ENCODE measurements at regions not wholly inside any gene's neighbourhood (a gene's known extent, or its start where the extent isn't known, plus 50 kb on each side); places are given as distances from the start of the nearest gene placed in this dataset.
A peak's percentile ranks its signal among the peaks of the same experiment; 100 is the strongest.
"Not testable (repeated sequence)": the region's sequence is repeated elsewhere in the genome, so short reads cannot be mapped to it uniquely, and the experiment has no call there.

DNA sequence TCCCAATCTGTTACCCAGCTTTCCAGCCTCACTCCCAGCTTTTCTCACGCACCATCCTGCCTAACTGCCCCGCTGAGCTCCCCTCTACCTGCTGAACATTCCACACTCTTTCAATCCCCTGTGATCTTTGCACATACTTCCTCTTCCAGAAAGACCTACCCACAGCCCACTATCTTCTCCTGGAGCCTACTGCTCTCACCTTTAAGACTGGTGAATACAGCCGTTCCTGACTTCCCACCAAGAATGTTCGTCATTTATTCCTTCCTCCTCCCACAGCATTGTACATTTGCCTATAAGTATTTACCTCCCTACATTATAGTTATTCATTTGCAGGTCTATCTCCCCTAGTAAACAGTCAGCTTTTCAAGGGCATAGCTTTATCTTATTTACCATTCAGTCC lies 61.9 kb upstream of the MBOAT1 start:
- H3K36me3 ChIP-seq: no peaks in the 10 kb centered on the region
- H3K9me3 ChIP-seq: no peaks in the 10 kb centered on the region
- TF ChIP-seq, protein P1, sequence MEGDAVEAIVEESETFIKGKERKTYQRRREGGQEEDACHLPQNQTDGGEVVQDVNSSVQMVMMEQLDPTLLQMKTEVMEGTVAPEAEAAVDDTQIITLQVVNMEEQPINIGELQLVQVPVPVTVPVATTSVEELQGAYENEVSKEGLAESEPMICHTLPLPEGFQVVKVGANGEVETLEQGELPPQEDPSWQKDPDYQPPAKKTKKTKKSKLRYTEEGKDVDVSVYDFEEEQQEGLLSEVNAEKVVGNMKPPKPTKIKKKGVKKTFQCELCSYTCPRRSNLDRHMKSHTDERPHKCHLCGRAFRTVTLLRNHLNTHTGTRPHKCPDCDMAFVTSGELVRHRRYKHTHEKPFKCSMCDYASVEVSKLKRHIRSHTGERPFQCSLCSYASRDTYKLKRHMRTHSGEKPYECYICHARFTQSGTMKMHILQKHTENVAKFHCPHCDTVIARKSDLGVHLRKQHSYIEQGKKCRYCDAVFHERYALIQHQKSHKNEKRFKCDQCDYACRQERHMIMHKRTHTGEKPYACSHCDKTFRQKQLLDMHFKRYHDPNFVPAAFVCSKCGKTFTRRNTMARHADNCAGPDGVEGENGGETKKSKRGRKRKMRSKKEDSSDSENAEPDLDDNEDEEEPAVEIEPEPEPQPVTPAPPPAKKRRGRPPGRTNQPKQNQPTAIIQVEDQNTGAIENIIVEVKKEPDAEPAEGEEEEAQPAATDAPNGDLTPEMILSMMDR (IDR thresholded peaks at IDR 0.05): no peak
- DNase-seq: no peak
- H3K4me1 ChIP-seq: no peaks in the 10 kb centered on the region
- H3K4me3 ChIP-seq: no peak overlapping the region
- WGBS, 2 donors: 34 to 37% methylated on average over 4 of the region's 4 CpGs
- intact Hi-C loops (cut with DNase I): no loop called here
- ATAC-seq: peak in 1 of 4 donors; percentile 38
- H3K27ac ChIP-seq: no peak overlapping the region
- FAIRE-seq: no peak
- H3K27me3 ChIP-seq: no peaks in the 10 kb centered on the region

GRCh38 chr6:20275837-20276236 lies 63.6 kb upstream of the MBOAT1 start:
- H3K4me1 ChIP-seq; H3K27ac ChIP-seq; H3K4me3 ChIP-seq; H3K9me3 ChIP-seq; H3K27me3 ChIP-seq; DNase-seq; intact Hi-C loops (cut with DNase I); FAIRE-seq; ATAC-seq; H3K36me3 ChIP-seq: not testable (repeated sequence)
- WGBS, 2 donors: 96 to 99% methylated on average over 2 of the region's 2 CpGs

DNA sequence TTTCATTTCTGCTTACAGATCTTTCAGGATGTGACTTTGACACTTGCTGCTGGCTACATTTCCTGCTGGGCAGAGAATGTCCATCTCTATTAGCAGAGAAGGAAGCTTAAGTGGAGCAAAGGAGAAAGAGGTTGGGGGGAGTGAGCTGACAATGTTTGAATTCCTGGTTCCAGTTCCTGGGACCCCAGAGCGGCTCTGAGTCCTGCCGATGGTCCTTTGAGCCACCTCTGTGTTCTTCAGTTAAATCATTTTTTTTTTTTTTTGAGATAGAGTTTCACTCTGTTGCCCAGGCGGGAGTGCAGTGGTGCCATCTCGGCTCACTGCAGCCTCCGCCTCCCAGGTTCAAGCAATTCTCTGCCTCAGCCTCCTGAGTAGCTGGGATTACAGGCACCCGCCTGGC lies 65.5 kb upstream of the MBOAT1 start:
- FAIRE-seq; H3K4me3 ChIP-seq; H3K27me3 ChIP-seq; ATAC-seq; H3K9me3 ChIP-seq; DNase-seq; H3K27ac ChIP-seq; intact Hi-C loops (cut with DNase I); H3K36me3 ChIP-seq; H3K4me1 ChIP-seq: not testable (repeated sequence)
- whole genome bisulfite sequencing, 2 donors: 66 to 70% methylated on average over 6 of the region's 6 CpGs

GRCh38 chr6:20279051-20279450 lies 66.8 kb upstream of the MBOAT1 start:
- H3K27ac ChIP-seq: no peak overlapping the region
- WGBS, 2 donors: 52 to 54% methylated on average over 4 of the region's 4 CpGs
- H3K9me3 ChIP-seq: no peaks in the 10 kb centered on the region
- intact Hi-C loops (cut with DNase I): no loop called here
- ATAC-seq (no peak), FAIRE-seq (no peak), DNase-seq (no peak)
- peaks cover 0 to 7% (median 2%) of the 10 kb centered on the region in 4 donors for H3K27me3 ChIP-seq
- H3K4me3 ChIP-seq: no peak overlapping the region
- no peaks in the 10 kb centered on the region for H3K4me1 ChIP-seq
- H3K36me3 ChIP-seq: no peaks in the 10 kb centered on the region
- TF ChIP-seq, protein P1 (IDR thresholded peaks at IDR 0.05): no peak

GRCh38 chr6:20279608-20280287 lies 67.5 kb upstream of the MBOAT1 start:
- FAIRE-seq: no peak
- no peak overlapping the region for H3K4me3 ChIP-seq
- H3K9me3 ChIP-seq: no peaks in the 10 kb centered on the region
- no peaks in the 10 kb centered on the region for H3K4me1 ChIP-seq
- intact Hi-C loops (cut with DNase I): no loop called here
- TF ChIP-seq, protein P1 (IDR thresholded peaks at IDR 0.05): no peak
- peaks cover 0 to 7% (median 2%) of the 10 kb centered on the region in 4 donors for H3K27me3 ChIP-seq
- no peak for DNase-seq
- no peaks in the 10 kb centered on the region for H3K36me3 ChIP-seq
- ATAC-seq: no peak
- no peak overlapping the region for H3K27ac ChIP-seq
- WGBS, 2 donors: 42 to 51% methylated on average over 5 of the region's 5 CpGs

DNA sequence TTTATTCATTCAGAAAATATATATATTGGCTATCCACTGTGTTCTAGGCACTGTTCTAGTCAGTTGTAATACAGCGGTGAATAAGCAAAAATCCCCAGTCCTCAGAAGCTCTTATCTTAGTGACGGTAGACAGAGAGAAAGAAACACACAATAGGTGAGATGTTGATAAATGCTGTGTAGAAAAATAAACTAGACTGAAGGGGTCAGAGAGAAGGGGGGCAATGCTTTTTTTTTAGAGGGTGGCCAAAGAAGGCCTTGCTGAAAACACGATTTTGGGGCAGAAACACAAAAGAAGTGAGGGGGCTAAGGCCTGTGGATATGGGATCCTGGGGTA lies 68.0 kb upstream of the MBOAT1 start:
- H3K27me3 ChIP-seq: peaks cover 0 to 7% (median 2%) of the 10 kb centered on the region in 4 donors
- intact Hi-C loops (cut with DNase I): no loop called here
- no peaks in the 10 kb centered on the region for H3K4me1 ChIP-seq
- H3K9me3 ChIP-seq: no peaks in the 10 kb centered on the region
- H3K36me3 ChIP-seq: no peaks in the 10 kb centered on the region
- no peak overlapping the region for H3K4me3 ChIP-seq
- 57 to 60% methylated on average over 3 of the region's 3 CpGs for WGBS, 2 donors
- TF ChIP-seq, protein P1 (IDR thresholded peaks at IDR 0.05): no peak
- FAIRE-seq (no peak), ATAC-seq (no peak), DNase-seq (no peak)
- no peak overlapping the region for H3K27ac ChIP-seq

All from pancreas (tissue), 10 donors.